ENCODE measurements at regions not wholly inside any gene's neighbourhood (a gene's known extent, or its start where the extent isn't known, plus 50 kb on each side); places are given as distances from the start of the nearest gene placed in this dataset.
A peak's percentile ranks its signal among the peaks of the same experiment; 100 is the strongest.

DNA sequence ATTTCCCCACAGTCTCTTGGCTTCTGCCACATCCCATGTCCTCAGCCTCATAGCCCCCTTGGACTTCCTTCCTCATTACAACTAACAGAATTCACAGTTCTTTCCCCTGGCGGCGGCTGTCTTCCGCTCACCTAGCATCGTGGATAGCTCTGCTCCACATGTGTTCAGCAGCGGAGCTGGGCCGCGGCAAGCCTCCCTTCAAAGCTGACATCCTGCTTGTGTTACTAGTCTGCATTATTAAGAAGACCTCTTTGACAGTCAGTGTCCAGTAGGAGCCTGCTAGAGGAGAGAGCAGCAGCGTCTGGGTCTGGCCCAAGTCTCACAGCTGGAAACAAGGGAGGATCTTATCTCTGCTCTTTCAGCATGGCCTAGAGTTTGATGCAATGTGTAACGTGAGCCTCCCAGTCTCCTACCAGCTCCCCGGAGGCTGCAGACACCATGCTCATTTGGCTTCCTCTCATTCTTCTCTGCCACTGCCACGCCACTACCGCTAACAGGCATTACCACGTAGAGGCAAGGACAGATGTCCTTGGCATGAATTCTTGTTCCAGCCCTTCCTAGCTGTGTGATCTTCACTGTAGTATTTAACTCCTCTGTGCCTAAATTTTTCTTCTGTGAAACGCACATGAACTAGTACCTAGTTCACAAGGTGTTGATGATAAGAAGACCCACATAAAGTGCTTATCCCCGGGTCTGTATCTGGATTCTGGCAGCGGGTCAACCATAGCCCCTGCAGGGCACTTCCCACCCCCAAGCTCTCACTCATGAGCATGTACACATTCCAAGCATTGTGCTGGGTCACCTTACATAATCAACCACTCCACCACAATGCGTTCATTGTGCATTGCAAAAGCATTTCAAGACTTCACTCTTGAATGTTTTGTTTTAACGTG, 107.1 kb upstream of the BACH2 start:
- DNase-seq = no peak

DNA sequence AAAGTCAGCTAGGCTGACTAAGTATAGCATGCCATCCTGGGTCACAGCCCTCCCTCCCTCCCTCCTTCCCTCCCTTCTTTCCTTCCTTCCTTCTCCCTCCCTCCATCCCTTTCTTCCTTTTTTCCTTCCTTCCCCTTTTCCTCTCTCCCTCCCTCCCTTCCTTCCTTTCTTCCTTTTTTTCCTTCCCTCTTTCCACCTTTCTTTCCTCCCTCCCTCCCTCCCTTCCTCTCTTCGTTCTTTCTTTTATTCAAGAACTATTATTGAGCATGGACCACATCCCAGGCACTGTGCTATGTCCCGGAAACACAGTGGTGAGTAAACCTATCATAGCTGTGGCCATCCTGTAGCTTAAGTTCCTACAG, 106.2 kb upstream of the BACH2 start:
- DNase-seq = no peak

GRCh38 chr6:90401933-90402830, 105.5 kb upstream of the BACH2 start:
- peak; percentile 46 to 53 for DNase-seq

GRCh38 chr6:90399970-90400369, 103.3 kb upstream of the BACH2 start:
- DNase-seq = peak; percentile 48 to 61

- DNase-seq = peak; percentile 82 to 89
These were observed 101.5 kb upstream of the BACH2 start for GRCh38 chr6:90397929-90398674.

DNA sequence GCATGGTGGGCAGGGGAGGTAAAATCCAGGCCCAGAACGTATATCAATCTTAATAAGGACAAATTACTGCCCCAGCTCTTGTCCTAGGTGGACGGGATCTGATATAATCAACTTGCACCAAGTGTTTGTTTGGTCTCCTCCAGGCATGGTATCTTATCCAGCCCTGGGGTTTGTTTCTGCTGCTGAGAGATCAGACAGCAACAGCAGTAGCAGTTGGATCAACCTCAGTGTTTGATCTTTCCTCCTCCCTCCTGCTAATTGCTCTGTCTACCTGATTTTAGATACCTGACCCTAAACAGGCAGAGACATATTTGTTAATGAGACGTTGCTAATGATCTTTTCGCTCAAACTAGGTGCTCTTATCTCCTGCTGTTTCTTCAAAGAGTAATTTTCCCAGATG, 100.4 kb upstream of the BACH2 start:
- DNase-seq = no peak

DNA sequence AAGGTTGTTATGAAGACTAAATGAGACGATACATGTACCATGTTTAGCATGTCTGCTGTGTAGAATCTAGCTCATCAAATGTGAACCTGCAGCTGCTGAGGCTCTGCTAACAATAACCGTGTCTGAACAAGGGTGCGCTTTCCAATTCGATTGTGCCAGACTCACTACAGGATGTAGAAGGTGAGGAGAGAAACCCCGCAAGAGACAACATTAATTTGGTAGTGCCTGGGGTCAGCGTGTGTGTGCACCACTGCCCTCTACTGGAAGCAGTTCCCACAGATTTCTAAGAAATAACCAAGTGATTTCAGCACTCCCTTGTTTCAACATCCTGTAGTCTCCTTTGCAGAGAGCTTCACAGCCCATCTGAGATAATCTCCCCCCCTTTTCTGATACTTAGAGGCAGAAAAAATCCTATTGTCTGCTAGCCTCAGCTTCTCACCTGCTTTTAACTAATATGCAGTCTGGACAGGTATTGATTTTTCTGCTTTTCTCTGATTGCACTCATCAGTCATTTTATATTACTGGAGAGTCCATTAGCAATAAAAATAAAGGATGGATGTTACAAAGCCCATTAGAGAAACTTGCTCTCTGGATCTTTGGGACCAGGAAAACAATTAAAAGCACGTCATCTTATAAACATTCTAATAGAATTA, 96.7 kb upstream of the BACH2 start:
- DNase-seq = peak; percentile 74 to 83

DNA sequence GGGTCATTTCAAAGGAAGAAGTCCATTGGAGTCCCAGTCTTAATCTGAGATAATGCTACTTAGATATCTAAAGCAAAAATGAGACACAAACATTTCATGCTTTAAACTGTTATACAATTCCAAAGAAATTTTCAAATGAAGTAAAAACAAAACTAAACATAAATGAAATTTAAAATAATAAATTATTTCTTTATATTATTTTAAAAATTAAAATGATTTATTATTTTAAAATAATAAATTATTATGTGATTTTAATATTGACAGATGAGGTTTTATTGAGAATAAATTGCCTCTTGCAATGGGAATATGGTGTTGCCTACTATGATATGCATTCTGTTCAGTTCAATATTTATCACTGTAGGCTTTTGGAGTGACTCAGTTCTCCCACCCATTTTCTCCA, 93.7 kb upstream of the BACH2 start:
- no peak for DNase-seq

DNA sequence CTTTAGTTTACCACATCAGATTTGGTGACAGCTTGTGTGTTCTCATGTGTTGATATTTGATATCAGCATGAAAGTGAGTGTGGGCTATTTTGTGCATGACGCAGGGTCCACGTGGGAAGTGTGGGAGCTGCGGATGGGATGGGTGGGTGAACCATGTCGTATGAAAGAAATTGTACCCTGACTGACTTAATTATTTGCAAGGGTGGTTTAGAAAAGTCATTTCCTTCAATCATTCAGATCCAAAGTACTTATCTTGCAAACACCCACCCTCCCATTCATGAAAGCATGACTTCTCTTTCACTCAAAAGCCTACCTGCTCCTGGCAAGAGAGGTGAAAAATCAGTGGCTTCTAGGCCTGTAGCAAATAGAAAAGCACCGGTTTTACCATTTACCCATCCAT, 91.8 kb upstream of the BACH2 start:
- peak; percentile 40 to 55 for DNase-seq

GRCh38 chr6:90387826-90388225, 91.2 kb upstream of the BACH2 start:
- DNase-seq = no peak

GRCh38 chr6:90387383-90387775, 90.7 kb upstream of the BACH2 start:
- DNase-seq = no peak

DNA sequence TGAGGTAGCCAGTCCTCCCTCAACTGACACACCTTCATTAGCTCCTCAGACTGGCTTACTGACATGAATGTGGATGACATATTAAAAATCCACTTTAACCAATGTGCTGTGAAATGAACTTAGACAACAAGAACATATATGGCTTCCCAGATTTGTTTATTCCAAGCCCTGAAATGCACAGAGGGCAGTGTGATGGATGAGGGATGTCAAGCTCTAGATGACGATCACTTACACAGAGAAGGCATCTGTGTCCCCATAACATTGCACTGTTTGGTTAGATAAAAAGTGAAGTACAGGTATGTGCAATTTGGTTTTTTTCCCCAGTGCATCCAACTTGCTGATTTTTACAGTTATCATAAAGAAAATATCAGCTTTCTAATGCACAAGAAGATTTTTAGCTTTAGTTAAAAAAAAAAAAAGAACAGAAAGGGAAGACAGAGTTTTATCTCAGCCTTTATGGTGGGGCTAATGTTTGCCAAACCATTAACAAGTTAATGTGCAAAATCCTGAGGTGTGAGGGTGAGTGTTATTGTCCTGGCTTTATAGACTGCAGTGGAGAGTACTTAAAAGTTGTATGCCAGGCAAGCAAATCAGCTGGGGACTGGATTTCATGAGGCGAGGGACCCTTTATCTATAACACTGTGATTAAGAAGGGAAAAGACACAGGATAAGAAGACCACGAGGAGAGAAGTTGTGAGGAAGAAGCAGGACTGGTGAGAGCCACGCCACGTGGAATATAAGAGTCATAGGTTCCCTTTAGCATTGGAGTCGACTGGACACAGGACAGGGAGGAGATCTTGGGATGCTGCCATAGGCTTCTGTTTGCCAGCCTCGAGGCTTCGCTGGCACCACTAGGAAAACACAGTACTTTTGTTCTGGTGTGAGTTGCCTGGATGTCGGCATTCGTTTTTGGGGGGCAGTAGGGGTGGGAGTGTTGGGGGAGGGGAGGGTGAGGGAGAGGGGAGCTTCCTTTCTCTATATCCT, 90.0 kb upstream of the BACH2 start:
- DNase-seq = no peak

- DNase-seq = no peak
These were observed 89.2 kb upstream of the BACH2 start for GRCh38 chr6:90385759-90386313.

DNA sequence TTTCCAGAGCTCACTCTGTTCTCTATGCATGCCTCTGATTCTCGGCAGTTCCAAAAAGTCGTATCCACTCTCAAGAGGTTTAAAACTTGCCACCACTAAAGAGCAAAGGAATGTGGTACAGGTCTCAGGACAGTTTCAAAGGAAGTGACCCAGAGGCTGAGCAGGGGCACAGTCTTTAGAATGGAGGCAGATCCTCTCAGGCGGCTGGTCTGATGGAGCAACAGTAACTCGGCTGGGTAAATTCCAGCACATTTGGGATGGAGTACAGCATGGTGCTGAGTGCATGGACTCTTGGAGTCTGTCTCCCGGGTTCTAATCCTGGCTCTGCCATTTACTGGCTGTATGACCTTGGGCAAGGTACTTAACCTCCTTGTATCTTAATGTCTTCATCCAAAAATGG, 88.1 kb upstream of the BACH2 start:
- no peak for DNase-seq

DNA sequence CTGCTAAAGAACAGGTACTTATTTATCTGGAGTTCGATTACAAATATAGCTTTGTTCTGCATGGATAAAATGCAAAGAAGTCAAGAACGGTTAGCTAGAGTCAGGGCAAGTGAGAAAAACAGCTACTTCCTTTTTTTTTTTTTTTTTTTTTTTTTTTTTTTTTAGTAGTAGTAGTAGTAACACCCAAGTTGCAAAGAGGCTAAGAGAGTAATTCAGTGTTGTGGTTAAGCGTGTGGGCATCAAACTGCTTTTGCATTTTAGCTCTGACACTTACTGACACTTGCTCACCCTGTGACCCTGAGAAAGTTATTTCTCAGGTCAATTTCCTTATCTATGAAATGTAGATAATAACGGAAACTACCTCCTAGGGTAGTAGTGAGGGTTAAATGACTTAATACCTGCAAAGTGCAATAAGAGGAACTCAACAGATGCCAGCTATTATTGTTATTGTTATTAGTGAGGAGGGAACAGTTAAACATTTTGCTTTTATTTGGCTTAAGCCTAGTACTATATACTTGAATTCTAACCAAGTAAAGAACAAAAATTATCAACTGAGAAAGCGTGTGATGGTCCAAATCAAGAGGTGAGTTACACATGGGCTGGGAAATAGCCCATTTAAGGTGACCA, 86.7 kb upstream of the BACH2 start:
- DNase-seq = no peak

GRCh38 chr6:90382760-90383159, 86.1 kb upstream of the BACH2 start:
- no peak for DNase-seq

DNA sequence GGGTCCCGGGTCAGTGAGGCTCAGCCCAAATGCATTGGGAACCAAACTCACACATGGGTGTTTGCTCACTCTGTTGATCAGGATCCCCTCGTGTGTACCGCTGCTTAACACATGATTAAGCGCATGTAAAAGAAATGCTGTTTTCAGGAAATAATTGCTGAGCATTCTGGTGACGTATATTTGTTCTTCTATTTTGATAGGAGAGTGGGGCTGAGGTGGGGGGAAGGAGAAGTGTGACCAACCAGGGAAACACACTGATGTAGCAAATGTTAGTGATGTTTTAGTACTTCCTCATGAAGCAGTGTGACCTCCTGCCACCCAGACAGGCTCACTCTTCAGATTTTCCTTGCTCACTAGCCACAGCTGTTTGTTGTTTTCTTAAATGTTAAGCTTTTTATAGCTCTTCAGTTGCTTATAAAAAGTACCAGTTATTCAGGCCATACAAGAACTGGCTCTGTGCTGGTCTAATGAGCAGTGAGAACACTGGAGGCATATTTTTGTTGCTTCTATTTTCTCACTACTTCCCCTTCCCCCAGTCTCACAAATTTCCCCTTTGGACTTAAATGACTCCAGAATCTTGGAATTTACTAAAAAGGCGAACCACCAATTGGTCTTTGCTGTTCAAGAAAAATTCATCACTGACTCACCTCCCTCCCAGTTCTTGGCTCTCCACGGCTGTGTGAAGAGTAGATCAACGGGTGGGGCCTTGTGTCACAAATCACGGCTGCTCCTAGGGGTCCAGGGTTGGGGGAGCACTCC, 79.2 kb upstream of the BACH2 start:
- DNase-seq = no peak

- DNase-seq = no peak
These were observed 77.6 kb upstream of the BACH2 start for GRCh38 chr6:90374201-90374600.

GRCh38 chr6:90372885-90373284, 76.2 kb upstream of the BACH2 start:
- DNase-seq = no peak

DNA sequence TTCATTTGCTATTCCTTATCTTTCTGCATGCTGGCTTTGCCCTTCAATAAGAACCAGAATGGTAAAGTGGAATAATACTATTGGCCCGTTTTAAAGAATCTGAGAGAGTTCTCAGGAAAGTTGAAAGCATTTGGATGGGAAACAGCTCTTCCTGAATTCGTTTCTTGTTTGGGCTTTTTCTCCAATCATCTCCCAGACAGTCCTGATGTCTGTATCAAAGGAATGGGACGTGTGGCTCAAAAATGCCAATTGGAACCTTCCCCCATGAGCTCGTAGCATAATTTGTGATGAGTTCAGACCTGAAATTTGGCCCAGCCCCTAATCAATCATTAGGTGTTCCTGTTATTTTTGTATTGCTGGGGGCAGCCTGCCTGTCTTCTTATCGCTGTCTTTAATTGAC, 75.8 kb upstream of the BACH2 start:
- no peak for DNase-seq

All from activated CD4-positive, alpha-beta T cell treated with anti-CD3 and anti-CD28 coated beads, Interleukin-2, amount 50 U/mL, for 48 hours (primary cell).